Panc1 (cell line): ENCODE measurements at regions not wholly inside any gene's neighbourhood (a gene's known extent, or its start where the extent isn't known, plus 50 kb on each side); places are given as distances from the start of the nearest gene placed in this dataset.

Experiments
- ATAC-seq: fragments of 200-7000 bp; cut with Tn5 transposase; 2 replicates; pipeline ENCODE4 v1.9.1; 2020; ENCODE audit warnings: mild to moderate bottlenecking, moderate library complexity
- BruUV-seq: library from RNA; stranded (reverse); fragments of 400-500 nt; replicated peaks from 2 replicates; lab custom pipeline; 2021; lab: Mats Ljungman, UMichigan
- CTCF ChIA-PET: fragments of 300-600 bp; sonication (Branson Sonifier 250); formaldehyde crosslinking; loops from one replicate; lab custom pipeline; 2022; ENCODE audit warnings: antibody characterized with exemption; lab: Charles Lee
- POLR2A ChIA-PET: fragments of 300-600 bp; sonication (Branson Sonifier 250); formaldehyde crosslinking; loops from one replicate; lab custom pipeline; 2022; ENCODE audit warnings: antibody characterized with exemption; lab: Charles Lee
- DNase-seq: peaks from one replicate; pipeline ENCODE4 v3.0.0-alpha.2; 2010; ENCODE audit warnings: low read depth, low spot score
- H3K27ac ChIP-seq: 2 replicates; pipeline ENCODE4 v1.5.1; 2011; ENCODE audit warnings: mild to moderate bottlenecking, low read length, inconsistent platforms
- H3K27me3 ChIP-seq: fragments of 200-500 bp; sonication (Bioruptor generic); 2 replicates; pipeline ENCODE4 v1.6.0; 2014; ENCODE audit warnings: low read length, inconsistent platforms; ENCODE audit not compliant: control insufficient read depth, insufficient read depth
- H3K36me3 ChIP-seq: fragments of 200-500 bp; sonication (Bioruptor generic); 2 replicates; pipeline ENCODE4 v1.5.1; 2014; ENCODE audit warnings: inconsistent platforms, mild to moderate bottlenecking, low read length, moderate library complexity; ENCODE audit not compliant: control insufficient read depth, insufficient read depth
- H3K4me1 ChIP-seq: 2 replicates; pipeline ENCODE4 v1.5.1; 2011; ENCODE audit warnings: inconsistent platforms, mild to moderate bottlenecking, low read length, moderate library complexity; ENCODE audit not compliant: control insufficient read depth, insufficient read depth
- H3K4me3 ChIP-seq, 2 experiments: 2 replicates each; pipeline ENCODE4 v1.5.1; 2011 to 2012; ENCODE audit warnings: low read depth in 2 of 2, low read length in 2 of 2, mild to moderate bottlenecking in 2 of 2, inconsistent platforms in 1 of 2, moderate library complexity in 1 of 2
- H3K9me3 ChIP-seq: fragments of 200-500 bp; sonication (Bioruptor generic); 2 replicates; pipeline ENCODE4 v1.5.1; 2014; ENCODE audit warnings: low read depth, mild to moderate bottlenecking, inconsistent platforms, low read length, moderate library complexity; ENCODE audit not compliant: control insufficient read depth, insufficient read depth
- CTCF ChIP-seq: fragments of 450-650 bp; IDR thresholded peaks from 2 replicates; pipeline ENCODE4 v1.5.1; 2017; ENCODE audit warnings: mild to moderate bottlenecking
- POLR2AphosphoS5 ChIP-seq: IDR thresholded peaks from 2 replicates; pipeline ENCODE4 v1.6.1; 2012; ENCODE audit warnings: mild to moderate bottlenecking, low read depth, low read length, moderate library complexity
- REST ChIP-seq, 2 experiments: IDR thresholded peaks; 2 replicates each; pipeline ENCODE4 v1.6.1; 2011 to 2012; ENCODE audit warnings: low read depth in 2 of 2, control low read depth in 1 of 2, low read length in 1 of 2, mild to moderate bottlenecking in 1 of 2, moderate library complexity in 1 of 2; ENCODE audit not compliant: insufficient read depth in 1 of 2
- SIN3A ChIP-seq: IDR thresholded peaks from 2 replicates; pipeline ENCODE4 v1.6.1; 2012; ENCODE audit warnings: low read depth, mild to moderate bottlenecking, low read length, moderate library complexity, borderline replicate concordance; ENCODE audit not compliant: insufficient read depth
- TCF7L2 ChIP-seq: IDR thresholded peaks from 2 replicates; pipeline ENCODE4 v1.6.1; 2011; ENCODE audit warnings: mild to moderate bottlenecking, low read depth, low read length, inconsistent platforms
- in situ Hi-C: cut with HindIII; loops from 2 replicates; pipeline ENCODE4 v1.10.0; 2016; ENCODE audit warnings: low sequenced_read_pairs, low pct_unique_long_range_greater_than_20kb
- intact Hi-C: fragments of 100-400 bp; cut with micrococcal nuclease; formaldehyde crosslinking; loops from one replicate; pipeline ENCODE4 v1.10.0; 2022; ENCODE audit not compliant: unreplicated experiment

DNA sequence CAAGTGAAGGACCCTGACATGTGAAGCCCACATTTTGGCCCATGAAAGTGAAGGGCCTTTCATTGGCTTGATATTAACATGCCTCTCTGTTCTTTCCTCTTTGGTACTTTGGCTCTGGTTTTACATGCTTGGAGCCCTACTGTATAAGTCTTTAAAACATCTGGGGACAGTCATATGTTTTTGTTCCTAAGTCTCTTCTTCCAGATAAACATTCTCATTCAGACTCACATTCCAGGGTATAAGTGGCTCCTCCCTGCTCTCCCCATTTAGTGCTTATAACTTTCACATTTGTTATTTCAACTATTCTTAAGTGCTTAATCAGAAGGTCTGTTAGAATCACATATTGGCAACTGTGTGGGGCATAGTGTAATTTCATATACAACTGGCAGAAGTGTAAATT is 1932.2 kb upstream of the CELF4 start:
- no peak for TF ChIP-seq CTCF
- TF ChIP-seq POLR2AphosphoS5 = no peak
- TF ChIP-seq REST (IDR thresholded peaks at IDR 0.05; ENCODE audit: insufficient read depth in 1 of 2, low read depth in 2 of 2, low read length in 1 of 2) = no peak
- H3K9me3 ChIP-seq = no peaks in the 10 kb centered on the region
- H3K4me1 ChIP-seq = no peaks in the 10 kb centered on the region
- ChIA-PET CTCF (no interaction called here), POLR2A (no interaction called here)
- no peak for DNase-seq
- no TSS peak for BruUV-seq
- no peak overlapping the region for H3K27ac ChIP-seq
- intact Hi-C loops = no loop called here
- H3K4me3 ChIP-seq = no peak overlapping the region
- no peaks in the 10 kb centered on the region for H3K27me3 ChIP-seq
- no peaks in the 10 kb centered on the region for H3K36me3 ChIP-seq
- in situ Hi-C loops = no loop called here
- no peak for ATAC-seq

DNA sequence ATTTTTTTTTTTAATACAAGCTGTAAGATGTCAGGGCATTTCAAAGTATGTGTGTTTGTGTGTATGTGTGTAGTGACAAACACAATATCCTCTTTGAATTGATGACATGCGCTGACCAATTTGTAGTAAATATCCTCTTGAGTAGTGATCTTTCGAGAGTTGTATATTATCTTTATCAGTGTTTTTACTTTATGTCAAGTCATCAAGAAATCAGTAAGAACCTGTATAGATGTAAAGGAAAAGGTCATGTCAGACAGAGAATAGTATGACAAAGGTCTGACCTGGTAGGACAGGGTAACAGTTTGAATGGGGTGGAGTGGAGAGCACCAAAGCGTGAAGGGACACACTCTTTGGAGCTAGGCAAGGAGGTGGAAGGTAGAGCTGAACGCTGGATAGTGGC is 1931.4 kb upstream of the CELF4 start:
- in situ Hi-C loops (no loop called here), intact Hi-C loops (no loop called here)
- Histone ChIP-seq H3K4me1 (no peaks in the 10 kb centered on the region), H3K27me3 (no peaks in the 10 kb centered on the region), H3K9me3 (no peaks in the 10 kb centered on the region), H3K36me3 (no peaks in the 10 kb centered on the region), H3K27ac (no peak overlapping the region), H3K4me3 (no peak overlapping the region)
- CTCF ChIA-PET = no interaction called here
- no TSS peak for BruUV-seq
- POLR2A ChIA-PET = no interaction called here
- DNase-seq (no peak), ATAC-seq (no peak)
- TF ChIP-seq POLR2AphosphoS5 (no peak), CTCF (no peak), TCF7L2 (no peak), SIN3A (no peak), REST (IDR thresholded peaks at IDR 0.05; ENCODE audit: insufficient read depth in 1 of 2, low read depth in 2 of 2, low read length in 1 of 2) (no peak)
